ENCODE measurements at regions not wholly inside any gene's neighbourhood (a gene's known extent, or its start where the extent isn't known, plus 50 kb on each side); places are given as distances from the start of the nearest gene placed in this dataset.

DNA sequence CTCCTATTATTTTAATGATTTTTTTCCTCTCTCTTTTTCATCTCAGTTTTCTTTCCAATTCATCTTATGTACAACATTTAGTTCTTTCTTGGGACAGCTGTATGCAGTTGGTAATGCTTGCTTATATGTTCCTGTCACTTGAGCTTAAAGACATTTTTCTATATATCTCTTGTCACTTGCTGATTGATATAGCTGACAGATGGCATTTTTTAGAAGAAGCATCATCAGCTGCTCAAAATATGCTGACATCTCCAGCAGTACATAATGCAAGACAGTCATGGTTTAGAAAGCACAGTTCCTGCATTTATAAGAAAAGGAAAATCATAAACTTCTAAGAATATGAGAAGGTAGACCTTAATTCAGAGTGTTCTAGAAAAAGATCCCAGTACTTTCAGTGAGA, 56.5 kb downstream of the DCAF8L1 start:
- TF ChIP-seq, protein P1, sequence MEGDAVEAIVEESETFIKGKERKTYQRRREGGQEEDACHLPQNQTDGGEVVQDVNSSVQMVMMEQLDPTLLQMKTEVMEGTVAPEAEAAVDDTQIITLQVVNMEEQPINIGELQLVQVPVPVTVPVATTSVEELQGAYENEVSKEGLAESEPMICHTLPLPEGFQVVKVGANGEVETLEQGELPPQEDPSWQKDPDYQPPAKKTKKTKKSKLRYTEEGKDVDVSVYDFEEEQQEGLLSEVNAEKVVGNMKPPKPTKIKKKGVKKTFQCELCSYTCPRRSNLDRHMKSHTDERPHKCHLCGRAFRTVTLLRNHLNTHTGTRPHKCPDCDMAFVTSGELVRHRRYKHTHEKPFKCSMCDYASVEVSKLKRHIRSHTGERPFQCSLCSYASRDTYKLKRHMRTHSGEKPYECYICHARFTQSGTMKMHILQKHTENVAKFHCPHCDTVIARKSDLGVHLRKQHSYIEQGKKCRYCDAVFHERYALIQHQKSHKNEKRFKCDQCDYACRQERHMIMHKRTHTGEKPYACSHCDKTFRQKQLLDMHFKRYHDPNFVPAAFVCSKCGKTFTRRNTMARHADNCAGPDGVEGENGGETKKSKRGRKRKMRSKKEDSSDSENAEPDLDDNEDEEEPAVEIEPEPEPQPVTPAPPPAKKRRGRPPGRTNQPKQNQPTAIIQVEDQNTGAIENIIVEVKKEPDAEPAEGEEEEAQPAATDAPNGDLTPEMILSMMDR (conservative IDR thresholded peaks at IDR 0.05): no peak
- no peak for DNase-seq (ENCODE audit: low read depth, low spot score)
- no peaks in the 10 kb centered on the region for H3K4me1 Mint-ChIP-seq
- H3K36me3 Mint-ChIP-seq (ENCODE audit: low read depth): no peaks in the 10 kb centered on the region
- peaks cover 7% of the 10 kb centered on the region for H3K9me3 Mint-ChIP-seq
- no peak overlapping the region for H3K27ac Mint-ChIP-seq (ENCODE audit: unreplicated experiment)
- H3K4me3 Mint-ChIP-seq: no peak overlapping the region
- H3K27me3 Mint-ChIP-seq (ENCODE audit: low read depth): no peaks in the 10 kb centered on the region

DNA sequence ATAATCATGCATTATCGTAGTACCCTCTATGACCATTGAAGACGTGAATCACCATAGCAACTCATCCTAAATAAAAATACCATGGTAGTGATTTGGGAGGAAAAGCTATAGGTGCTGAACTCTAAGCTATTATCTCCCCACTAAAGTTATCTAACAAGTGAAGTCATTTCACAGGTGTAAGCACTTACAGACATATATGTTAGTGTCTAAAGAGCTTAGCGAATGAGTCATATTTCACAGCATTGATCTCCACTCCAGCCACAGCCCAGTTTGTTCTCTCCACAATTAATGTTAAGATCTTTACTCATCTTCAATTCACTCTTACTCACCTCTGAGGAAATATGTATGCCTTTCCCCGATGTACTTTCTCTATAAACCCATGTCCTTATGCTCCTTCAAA, 57.0 kb downstream of the DCAF8L1 start:
- TF ChIP-seq, protein P1 (conservative IDR thresholded peaks at IDR 0.05): no peak
- no peak overlapping the region for H3K27ac Mint-ChIP-seq (ENCODE audit: unreplicated experiment)
- no peak for DNase-seq (ENCODE audit: low read depth, low spot score)
- no peaks in the 10 kb centered on the region for H3K36me3 Mint-ChIP-seq (ENCODE audit: low read depth)
- H3K27me3 Mint-ChIP-seq (ENCODE audit: low read depth): no peaks in the 10 kb centered on the region
- H3K4me1 Mint-ChIP-seq: no peaks in the 10 kb centered on the region
- H3K9me3 Mint-ChIP-seq: peaks cover 7% of the 10 kb centered on the region
- no peak overlapping the region for H3K4me3 Mint-ChIP-seq

DNA sequence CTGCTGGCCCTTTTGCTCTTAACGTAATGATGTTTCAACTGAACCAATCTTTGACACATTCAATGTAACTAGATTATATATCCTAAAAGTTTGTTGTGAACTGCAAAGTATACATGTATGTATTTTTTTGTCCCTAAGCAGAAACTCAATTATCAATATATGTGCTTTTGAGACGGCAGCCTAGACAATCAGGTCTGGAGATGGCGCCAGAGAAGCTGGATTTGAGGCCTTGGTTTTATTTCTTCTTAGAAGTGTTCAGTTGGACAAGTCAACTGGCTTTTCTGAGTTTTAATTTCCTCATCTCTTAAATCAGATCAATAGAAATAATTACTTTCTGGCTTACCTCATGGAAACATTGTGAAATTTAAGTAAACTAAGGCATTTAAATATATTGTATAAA, 62.5 kb downstream of the DCAF8L1 start:
- Mint-ChIP-seq H3K27me3 (ENCODE audit: low read depth) (no peaks in the 10 kb centered on the region), H3K4me3 (no peak overlapping the region), H3K4me1 (peaks cover 5% of the 10 kb centered on the region), H3K27ac (ENCODE audit: unreplicated experiment) (no peak overlapping the region), H3K36me3 (ENCODE audit: low read depth) (no peaks in the 10 kb centered on the region), H3K9me3 (peaks cover 5% of the 10 kb centered on the region)
- DNase-seq (ENCODE audit: low read depth, low spot score): no peak
- TF ChIP-seq, protein P1 (conservative IDR thresholded peaks at IDR 0.05): peak; percentile 45

DNA sequence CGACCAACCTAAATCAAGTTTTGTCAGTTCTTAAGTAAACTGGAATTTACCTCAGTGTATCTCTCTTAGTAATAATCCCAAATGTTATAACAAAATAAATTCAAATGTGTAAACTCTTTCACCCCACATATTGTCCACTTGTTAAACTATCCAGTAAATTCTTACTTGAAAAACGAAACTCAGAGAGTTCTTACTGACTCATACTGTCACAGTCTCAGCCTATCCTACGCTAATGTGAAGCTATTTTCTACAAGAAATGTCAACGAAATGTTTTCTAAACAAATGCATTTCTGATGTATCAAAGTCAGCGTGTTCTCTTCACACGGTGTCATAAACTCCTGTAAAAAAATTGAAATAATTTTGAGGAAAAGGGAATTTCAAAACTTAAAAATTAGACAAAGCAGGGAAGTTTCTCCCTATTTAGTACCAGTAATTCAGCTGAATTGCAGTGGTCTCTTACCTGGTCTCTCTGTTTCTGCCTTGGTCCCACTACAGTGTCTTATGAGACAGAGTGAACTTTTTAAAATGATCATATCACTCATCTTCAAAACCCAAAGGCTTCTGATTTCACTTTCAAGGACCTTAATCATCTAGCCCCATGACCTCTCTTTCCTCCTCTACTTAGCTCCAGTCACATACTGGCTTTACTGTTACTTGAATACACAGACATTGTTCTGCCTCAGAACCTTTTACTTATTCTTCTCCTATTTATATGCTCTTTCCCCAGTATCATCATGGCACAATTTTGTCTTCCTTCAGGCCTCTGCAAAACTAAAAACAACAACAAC, 63.3 kb downstream of the DCAF8L1 start:
- no peak for DNase-seq (ENCODE audit: low read depth, low spot score)
- H3K4me1 Mint-ChIP-seq: peaks cover 5% of the 10 kb centered on the region
- TF ChIP-seq, protein P1 (conservative IDR thresholded peaks at IDR 0.05): no peak
- H3K9me3 Mint-ChIP-seq: peaks cover 5% of the 10 kb centered on the region
- no peaks in the 10 kb centered on the region for H3K27me3 Mint-ChIP-seq (ENCODE audit: low read depth)
- no peak overlapping the region for H3K27ac Mint-ChIP-seq (ENCODE audit: unreplicated experiment)
- H3K36me3 Mint-ChIP-seq (ENCODE audit: low read depth): no peaks in the 10 kb centered on the region
- H3K4me3 Mint-ChIP-seq: no peak overlapping the region

DNA sequence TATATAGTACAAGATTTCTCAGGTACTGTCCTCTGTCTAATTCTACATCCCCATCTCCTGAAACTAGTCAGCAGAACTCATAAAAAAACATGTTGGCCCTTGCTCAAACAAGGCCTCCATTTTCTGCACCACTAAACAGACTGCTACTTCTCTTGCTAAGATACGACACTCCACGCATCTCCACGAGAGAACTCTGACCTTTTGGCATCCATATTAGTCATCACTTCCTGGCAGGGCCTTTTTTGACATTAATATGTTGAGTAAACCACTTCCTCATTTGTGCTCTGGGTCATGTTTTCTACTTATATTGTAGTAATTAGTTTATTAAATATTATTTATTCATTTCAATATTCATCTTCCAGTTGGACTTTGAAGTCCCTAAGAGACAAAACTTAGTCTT, 65.6 kb downstream of the DCAF8L1 start:
- no peaks in the 10 kb centered on the region for H3K36me3 Mint-ChIP-seq (ENCODE audit: low read depth)
- H3K4me1 Mint-ChIP-seq: peaks cover 5% of the 10 kb centered on the region
- H3K4me3 Mint-ChIP-seq: no peak overlapping the region
- peaks cover 5% of the 10 kb centered on the region for H3K9me3 Mint-ChIP-seq
- H3K27ac Mint-ChIP-seq (ENCODE audit: unreplicated experiment): no peak overlapping the region
- DNase-seq (ENCODE audit: low read depth, low spot score): no peak
- no peaks in the 10 kb centered on the region for H3K27me3 Mint-ChIP-seq (ENCODE audit: low read depth)
- TF ChIP-seq, protein P1 (conservative IDR thresholded peaks at IDR 0.05): no peak
